ENCODE measurements at regions not wholly inside any gene's neighbourhood (a gene's known extent, or its start where the extent isn't known, plus 50 kb on each side); places are given as distances from the start of the nearest gene placed in this dataset.
"Not testable (repeated sequence)": the region's sequence is repeated elsewhere in the genome, so short reads cannot be mapped to it uniquely, and the experiment has no call there.

GRCh38 chr4:18100657-18101056 is 79.1 kb upstream of the LCORL start:
- TF ChIP-seq, protein P1, sequence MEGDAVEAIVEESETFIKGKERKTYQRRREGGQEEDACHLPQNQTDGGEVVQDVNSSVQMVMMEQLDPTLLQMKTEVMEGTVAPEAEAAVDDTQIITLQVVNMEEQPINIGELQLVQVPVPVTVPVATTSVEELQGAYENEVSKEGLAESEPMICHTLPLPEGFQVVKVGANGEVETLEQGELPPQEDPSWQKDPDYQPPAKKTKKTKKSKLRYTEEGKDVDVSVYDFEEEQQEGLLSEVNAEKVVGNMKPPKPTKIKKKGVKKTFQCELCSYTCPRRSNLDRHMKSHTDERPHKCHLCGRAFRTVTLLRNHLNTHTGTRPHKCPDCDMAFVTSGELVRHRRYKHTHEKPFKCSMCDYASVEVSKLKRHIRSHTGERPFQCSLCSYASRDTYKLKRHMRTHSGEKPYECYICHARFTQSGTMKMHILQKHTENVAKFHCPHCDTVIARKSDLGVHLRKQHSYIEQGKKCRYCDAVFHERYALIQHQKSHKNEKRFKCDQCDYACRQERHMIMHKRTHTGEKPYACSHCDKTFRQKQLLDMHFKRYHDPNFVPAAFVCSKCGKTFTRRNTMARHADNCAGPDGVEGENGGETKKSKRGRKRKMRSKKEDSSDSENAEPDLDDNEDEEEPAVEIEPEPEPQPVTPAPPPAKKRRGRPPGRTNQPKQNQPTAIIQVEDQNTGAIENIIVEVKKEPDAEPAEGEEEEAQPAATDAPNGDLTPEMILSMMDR (IDR thresholded peaks at IDR 0.05; ENCODE audit: control extremely low read depth, extremely low read depth, low read depth, missing control alignments) = no peak
- ChIA-PET POLR2A (no interaction called here), CTCF (interaction anchor here (1.6 kb wide), 1 partner anchor 17 kb away, joined by 4 read pairs; no protein-coding TSS in a partner anchor)
- no peak for DNase-seq (ENCODE audit: extremely low spot score)

DNA sequence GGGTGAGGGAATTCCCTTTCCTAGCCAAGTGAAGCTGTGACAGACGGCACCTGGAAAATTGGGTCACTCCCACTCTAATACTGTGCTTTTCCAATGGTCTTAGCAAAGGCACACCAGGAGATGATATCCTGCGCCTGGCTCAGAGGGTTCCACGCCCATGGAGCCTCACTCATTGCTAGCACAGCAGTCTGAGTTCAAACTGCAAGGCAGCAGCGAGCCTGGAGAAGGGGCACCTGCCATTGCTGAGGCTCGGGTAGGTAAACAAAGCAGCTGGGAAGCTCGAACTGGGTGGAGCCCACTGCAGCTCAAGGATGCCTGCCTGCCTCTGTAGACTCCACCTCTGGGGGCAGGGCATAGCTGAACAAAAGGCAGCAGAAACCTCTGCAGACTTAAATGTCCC is 68.9 kb upstream of the LCORL start:
- DNase-seq (ENCODE audit: extremely low spot score); POLR2A ChIA-PET; CTCF ChIA-PET: not testable (repeated sequence)

GRCh38 chr4:18082236-18082635 is 60.7 kb upstream of the LCORL start:
- DNase-seq (ENCODE audit: extremely low spot score) = no peak
- ChIA-PET POLR2A (no interaction called here), CTCF (no interaction called here)
- TF ChIP-seq, protein P1 (IDR thresholded peaks at IDR 0.05; ENCODE audit: control extremely low read depth, extremely low read depth, low read depth, missing control alignments) = no peak

DNA sequence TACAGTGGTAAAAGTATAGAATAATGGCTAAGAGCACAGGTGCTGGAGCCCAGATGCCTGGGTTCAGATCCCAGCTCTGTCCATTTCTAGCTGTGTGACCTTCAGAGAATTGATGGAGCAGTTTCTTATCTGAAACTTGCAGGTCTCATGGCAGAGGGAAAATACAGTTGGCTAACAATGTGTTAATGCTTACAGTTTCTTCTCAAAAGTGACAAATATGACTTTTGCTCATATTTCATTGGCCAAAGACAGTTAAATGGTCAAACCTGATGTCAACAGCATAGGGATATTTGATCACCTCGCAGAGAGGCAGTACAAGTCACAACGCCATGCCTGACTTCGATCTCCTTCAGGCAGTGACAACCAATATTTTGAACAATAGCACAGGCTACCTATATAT is 60.2 kb upstream of the LCORL start:
- TF ChIP-seq, protein P1 (IDR thresholded peaks at IDR 0.05; ENCODE audit: control extremely low read depth, extremely low read depth, low read depth, missing control alignments) = no peak
- ChIA-PET CTCF (no interaction called here), POLR2A (no interaction called here)
- DNase-seq (ENCODE audit: extremely low spot score) = no peak

DNA sequence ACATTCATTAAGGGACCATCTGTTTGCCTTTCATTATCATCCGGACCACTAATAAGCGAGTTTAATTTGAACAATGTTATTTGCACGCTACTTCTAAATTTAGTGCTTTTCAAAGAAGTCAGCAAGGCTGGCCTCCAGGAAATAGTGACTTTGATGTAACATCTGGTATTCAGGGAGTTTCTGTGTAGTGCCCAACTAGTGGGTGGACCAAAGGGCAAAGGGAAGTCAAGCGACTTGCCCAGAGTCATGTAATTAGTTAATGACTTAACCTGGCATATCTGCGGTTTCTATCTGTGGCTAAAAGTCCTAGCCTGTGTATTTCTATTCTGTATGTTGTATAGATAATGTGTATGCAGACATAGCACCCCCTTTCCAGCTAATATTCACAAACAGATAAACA is 56.3 kb upstream of the LCORL start:
- TF ChIP-seq, protein P1 (IDR thresholded peaks at IDR 0.05; ENCODE audit: control extremely low read depth, extremely low read depth, low read depth, missing control alignments) = no peak
- ChIA-PET CTCF (interaction anchor here (1.6 kb wide), 1 partner anchor 13 kb away, joined by 4 read pairs; no protein-coding TSS in a partner anchor), POLR2A (no interaction called here)
- DNase-seq (ENCODE audit: extremely low spot score) = no peak

GRCh38 chr4:18075823-18076433 is 54.4 kb upstream of the LCORL start:
- CTCF ChIA-PET = interaction anchor here (1.1 to 1.6 kb wide), 2 partner anchors 12 to 37 kb away, joined by 3 to 4 read pairs; no protein-coding TSS in a partner anchor

DNA sequence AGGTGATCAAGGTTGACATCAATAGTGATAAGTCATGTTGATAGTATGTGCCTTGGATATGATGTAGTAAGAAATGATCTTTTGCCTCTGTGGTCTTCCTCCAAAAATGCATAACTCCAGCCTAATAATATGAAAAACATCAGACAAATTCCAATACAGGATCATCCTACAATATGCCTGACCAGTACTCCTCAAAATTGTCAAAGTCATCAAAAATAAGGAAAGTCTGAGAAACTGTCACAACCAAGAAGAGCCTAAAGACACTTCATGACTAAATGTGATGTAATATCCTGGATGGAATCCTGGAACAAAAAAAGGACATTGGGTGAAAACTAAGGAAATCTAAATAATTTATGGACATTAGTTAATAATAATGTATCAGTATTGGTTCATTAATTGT is 50.3 kb upstream of the LCORL start:
- ChIA-PET POLR2A (no interaction called here), CTCF (interaction anchor here (0.8 kb wide), 1 partner anchor 8 kb away, joined by 3 read pairs; no protein-coding TSS in a partner anchor)
- DNase-seq (ENCODE audit: extremely low spot score) = no peak
- TF ChIP-seq, protein P1 (IDR thresholded peaks at IDR 0.05; ENCODE audit: control extremely low read depth, extremely low read depth, low read depth, missing control alignments) = no peak

More at GRCh38 chr4:18075823-18076433, 54.4 kb upstream of the LCORL start:
- DNase-seq (ENCODE audit: extremely low spot score) = no peak
- TF ChIP-seq, protein P1 (IDR thresholded peaks at IDR 0.05; ENCODE audit: control extremely low read depth, extremely low read depth, low read depth, missing control alignments) = no peak
- POLR2A ChIA-PET = no interaction called here

Data from GM10248 (cell line).